GM19452 (cell line): ENCODE measurements at regions not wholly inside any gene's neighbourhood (a gene's known extent, or its start where the extent isn't known, plus 50 kb on each side); places are given as distances from the start of the nearest gene placed in this dataset.

Source experiments
- ATAC-seq: cut with Tn5 transposase; IDR thresholded peaks from one replicate; pipeline ENCODE4 v1.9.1; 2021; ENCODE audit not compliant: unreplicated experiment

- ATAC-seq: no peak
Measured at GRCh38 chr21:38691631-38692030, 114.1 kb upstream of the ETS2 start.

- no peak for ATAC-seq
Measured at GRCh38 chr21:38696579-38696978, 109.2 kb upstream of the ETS2 start.

GRCh38 chr21:38699048-38699447 is 106.7 kb upstream of the ETS2 start:
- no peak for ATAC-seq

GRCh38 chr21:38702196-38702595 is 103.5 kb upstream of the ETS2 start:
- ATAC-seq: no peak

- no peak for ATAC-seq
Measured at GRCh38 chr21:38709876-38710275, 95.9 kb upstream of the ETS2 start.

- ATAC-seq: no peak
Measured at GRCh38 chr21:38712071-38712470, 93.7 kb upstream of the ETS2 start.

GRCh38 chr21:38712664-38713063 is 93.1 kb upstream of the ETS2 start:
- no peak for ATAC-seq

- no peak for ATAC-seq
Measured at GRCh38 chr21:38714039-38714817, 91.5 kb upstream of the ETS2 start.

- ATAC-seq: no peak
Measured at GRCh38 chr21:38714999-38715398, 90.7 kb upstream of the ETS2 start.

- no peak for ATAC-seq
Measured at GRCh38 chr21:38716088-38716487, 89.6 kb upstream of the ETS2 start.

- no peak for ATAC-seq
Measured at GRCh38 chr21:38716942-38717341, 88.8 kb upstream of the ETS2 start.

GRCh38 chr21:38718481-38718880 is 87.2 kb upstream of the ETS2 start:
- no peak for ATAC-seq

GRCh38 chr21:38720074-38720473 is 85.7 kb upstream of the ETS2 start:
- no peak for ATAC-seq

- no peak for ATAC-seq
Measured at GRCh38 chr21:38721055-38721454, 84.7 kb upstream of the ETS2 start.

GRCh38 chr21:38721958-38722357 is 83.8 kb upstream of the ETS2 start:
- ATAC-seq: no peak

GRCh38 chr21:38725196-38726157 is 80.3 kb upstream of the ETS2 start:
- ATAC-seq: no peak

- no peak for ATAC-seq
Measured at GRCh38 chr21:38726482-38726881, 79.2 kb upstream of the ETS2 start.

- ATAC-seq: no peak
Measured at GRCh38 chr21:38729291-38729690, 76.4 kb upstream of the ETS2 start.

- ATAC-seq: no peak
Measured at GRCh38 chr21:38729754-38730379, 75.9 kb upstream of the ETS2 start.

- no peak for ATAC-seq
Measured at GRCh38 chr21:38733972-38734546, 71.7 kb upstream of the ETS2 start.

GRCh38 chr21:38734646-38735365 is 70.9 kb upstream of the ETS2 start:
- ATAC-seq: no peak
